HEK293T (cell line): ENCODE measurements at regions not wholly inside any gene's neighbourhood (a gene's known extent, or its start where the extent isn't known, plus 50 kb on each side); places are given as distances from the start of the nearest gene placed in this dataset.

Experiments used
- BHLHE40 ChIP-seq: fragments of 450-650 bp; IDR thresholded peaks from 2 replicates; pipeline ENCODE4 v1.6.1; 2016; ENCODE audit warnings: mild to moderate bottlenecking, moderate library complexity, borderline replicate concordance
- HDGF ChIP-seq: fragments of 450-650 bp; IDR thresholded peaks from 2 replicates; pipeline ENCODE4 v1.6.1; 2017; ENCODE audit warnings: antibody characterized with exemption, borderline replicate concordance
- SP1 ChIP-seq: fragments of 450-650 bp; IDR thresholded peaks from 2 replicates; pipeline ENCODE4 v1.6.1; 2017
- ZNF384 ChIP-seq: fragments of 450-650 bp; IDR thresholded peaks from 2 replicates; pipeline ENCODE4 v1.6.1; 2016

GRCh38 chr13:106344342-106344741, 191.1 kb downstream of the EFNB2 start:
- TF ChIP-seq BHLHE40 (no peak), SP1 (no peak), ZNF384 (no peak), HDGF (no peak)
